GM19043 (cell line): ENCODE measurements at regions not wholly inside any gene's neighbourhood (a gene's known extent, or its start where the extent isn't known, plus 50 kb on each side); places are given as distances from the start of the nearest gene placed in this dataset.
"Not testable (repeated sequence)": the region's sequence is repeated elsewhere in the genome, so short reads cannot be mapped to it uniquely, and the experiment has no call there.

ENCODE experiments used
- ATAC-seq: cut with Tn5 transposase; IDR thresholded peaks from one replicate; pipeline ENCODE4 v1.9.1; 2021; ENCODE audit warnings: low read depth; ENCODE audit not compliant: unreplicated experiment

DNA sequence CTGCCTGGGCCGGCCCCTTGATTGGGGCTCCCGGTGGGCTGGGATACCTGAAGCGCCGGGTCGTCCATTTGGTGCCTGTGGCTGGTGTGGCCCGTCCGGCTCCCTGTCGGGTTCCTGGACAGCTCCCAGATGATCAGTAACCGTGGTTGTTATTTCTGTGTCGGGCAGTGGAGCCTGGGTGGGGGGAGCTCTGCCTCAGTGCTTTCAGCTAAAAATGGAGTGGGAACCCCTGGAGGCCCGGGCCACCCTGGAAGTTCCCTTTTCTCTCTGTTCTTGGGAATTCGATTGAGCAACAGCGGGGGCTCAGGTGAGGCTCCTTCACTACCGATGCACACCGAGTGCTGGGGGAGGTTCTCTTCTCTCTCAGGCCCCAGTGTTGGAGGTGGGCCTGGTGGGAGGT is 197.4 kb downstream of the TMEM121 start:
- ATAC-seq, result not testable (repeated sequence)

DNA sequence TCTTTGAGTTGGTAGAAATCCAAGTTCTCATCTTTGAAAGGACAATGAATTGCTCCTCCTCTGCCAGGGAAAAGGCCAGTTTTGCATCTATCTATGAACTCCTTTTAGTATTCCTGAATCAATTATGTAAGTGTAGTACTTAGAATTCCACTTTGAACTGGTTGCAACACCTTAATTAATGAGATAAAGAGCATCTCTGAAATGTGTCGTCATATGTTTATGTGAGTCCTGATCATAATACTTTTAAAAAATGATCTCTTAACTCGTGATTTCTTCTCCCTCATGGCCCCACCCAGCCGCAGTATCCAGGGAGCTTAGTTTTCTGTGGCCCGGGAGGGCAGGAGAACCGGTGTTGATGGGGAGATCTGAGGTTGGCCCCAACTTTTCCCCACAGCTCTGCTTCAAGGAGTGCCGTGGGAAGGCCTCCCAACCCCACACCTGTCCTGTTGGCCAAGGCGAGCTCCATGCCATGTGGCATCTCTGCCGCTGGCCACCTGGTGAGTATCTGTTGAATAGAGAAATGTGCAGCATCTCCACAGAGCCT is 203.5 kb downstream of the TMEM121 start:
- ATAC-seq, result not testable (repeated sequence)

- not testable (repeated sequence) for ATAC-seq
Measured at GRCh38 chr14:105730731-105731130, 204.3 kb downstream of the TMEM121 start.

DNA sequence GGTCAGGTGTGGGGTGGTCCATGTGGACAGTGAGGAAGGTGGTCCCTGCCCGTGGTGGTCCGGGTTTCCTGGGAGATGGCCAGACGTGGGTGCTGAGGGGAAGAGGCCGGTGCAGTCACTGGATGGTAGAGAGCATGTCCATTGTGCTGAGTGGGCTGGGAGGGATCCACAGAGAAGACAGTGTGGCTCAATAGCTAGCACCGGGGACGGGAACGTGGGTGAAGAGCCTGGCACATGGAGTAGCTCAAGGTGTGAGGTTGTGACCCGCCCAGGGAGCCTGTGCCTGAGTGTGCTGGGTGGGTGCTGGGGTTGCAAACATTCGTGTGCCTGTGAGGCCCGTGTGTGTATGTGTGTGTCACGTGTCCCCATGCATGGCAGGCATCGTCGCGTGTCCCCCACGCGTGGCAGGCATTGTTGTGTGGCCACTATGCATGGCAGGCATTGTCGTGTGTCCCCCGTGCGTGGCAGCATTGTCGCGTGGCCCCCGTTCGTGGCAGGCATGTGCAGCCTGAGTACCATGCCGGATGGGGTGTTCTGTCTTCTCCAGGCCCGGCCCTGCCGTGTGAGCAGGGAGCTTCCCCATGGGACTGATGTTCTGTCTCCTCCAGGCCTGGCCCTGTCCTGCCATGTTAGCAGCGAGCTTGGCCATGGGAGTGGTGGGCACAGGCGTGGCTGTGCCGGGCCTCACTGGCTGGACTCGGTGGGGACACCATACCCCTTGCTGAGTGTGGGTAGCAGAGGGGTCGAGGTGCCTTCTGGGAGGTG is 205.0 kb downstream of the TMEM121 start:
- ATAC-seq, result not testable (repeated sequence)

GRCh38 chr14:105733081-105734065 is 207.0 kb downstream of the TMEM121 start:
- no peak for ATAC-seq

DNA sequence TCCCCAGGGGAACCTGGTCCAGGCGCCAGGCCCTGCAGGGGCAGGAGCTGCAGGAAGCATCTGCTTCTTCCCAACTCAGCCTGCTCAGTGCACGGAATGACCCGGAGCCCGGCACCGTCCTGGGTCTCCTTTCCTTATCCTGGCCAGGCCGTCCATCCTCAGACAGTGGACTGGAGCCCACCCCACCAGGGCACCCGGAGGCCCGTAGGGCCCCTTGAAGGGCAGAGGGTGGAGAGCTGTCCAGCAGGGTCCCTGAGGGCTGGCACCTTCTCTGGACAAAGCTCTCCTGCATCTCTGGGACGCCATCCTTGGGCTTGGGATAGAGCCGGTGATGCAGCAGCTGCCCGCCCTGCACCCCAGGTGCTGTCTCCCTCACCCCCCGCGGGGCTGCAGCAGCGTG is 207.9 kb downstream of the TMEM121 start:
- not testable (repeated sequence) for ATAC-seq

GRCh38 chr14:105736331-105736730 is 209.9 kb downstream of the TMEM121 start:
- not testable (repeated sequence) for ATAC-seq

GRCh38 chr14:105737504-105738246 is 211.3 kb downstream of the TMEM121 start:
- ATAC-seq, result no peak

DNA sequence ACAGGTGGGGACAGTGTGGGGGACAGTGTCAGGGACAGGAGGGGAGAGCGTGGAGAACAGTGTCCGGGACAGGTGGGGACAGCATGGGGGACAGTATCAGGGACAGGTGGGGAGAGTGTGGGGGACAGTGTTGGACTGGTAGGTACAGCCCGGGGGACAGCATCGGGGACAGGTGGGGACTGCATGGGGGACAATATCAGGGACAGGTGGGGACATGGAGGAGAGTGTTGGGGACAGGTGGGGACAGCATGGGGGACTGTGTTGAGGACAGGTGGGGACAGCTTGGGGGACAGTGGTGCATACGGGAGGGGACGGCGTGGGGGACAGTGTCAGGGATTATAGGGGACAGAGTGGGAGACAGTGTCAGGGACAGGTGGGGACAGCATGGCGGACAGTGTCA is 212.3 kb downstream of the TMEM121 start:
- no peak for ATAC-seq

DNA sequence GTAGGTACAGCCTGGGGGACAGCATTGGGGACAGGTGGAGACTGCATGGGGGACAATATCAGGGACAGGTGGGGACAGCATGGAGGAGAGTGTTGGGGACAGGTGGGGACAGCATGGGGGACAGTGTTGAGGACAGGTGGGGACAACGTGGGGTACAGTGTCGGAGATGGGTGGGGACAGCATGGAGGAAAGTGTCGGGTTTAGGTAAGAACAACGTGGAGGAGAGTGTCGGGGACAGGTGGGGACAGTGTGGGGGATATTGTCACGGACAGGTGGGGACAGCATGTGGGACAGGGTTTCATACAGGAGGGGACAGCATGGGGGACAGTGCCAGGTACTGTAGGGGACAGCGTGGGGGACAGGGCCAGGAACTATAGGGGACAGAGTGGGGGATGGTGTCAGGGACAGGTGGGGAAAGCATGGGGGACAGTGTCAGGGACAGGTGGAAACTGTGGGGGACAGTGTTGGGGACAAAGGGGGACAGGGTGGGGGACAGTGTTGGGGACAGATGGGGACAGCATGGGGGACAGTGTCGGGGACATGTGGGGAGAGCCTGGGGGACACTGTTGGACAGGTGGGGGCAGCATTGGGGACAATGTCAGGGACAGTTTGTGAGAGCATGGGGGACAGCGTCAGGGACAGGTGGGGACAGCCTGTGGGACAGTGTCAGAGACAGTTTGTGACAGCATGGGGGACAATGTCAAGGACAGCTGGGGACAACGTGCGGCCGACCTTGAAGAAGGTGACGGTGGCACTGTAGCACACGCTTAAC is 213.1 kb downstream of the TMEM121 start:
- no peak for ATAC-seq

GRCh38 chr14:105740272-105740671 is 213.9 kb downstream of the TMEM121 start:
- not testable (repeated sequence) for ATAC-seq

GRCh38 chr14:105740961-105741360 is 214.6 kb downstream of the TMEM121 start:
- ATAC-seq, result not testable (repeated sequence)

DNA sequence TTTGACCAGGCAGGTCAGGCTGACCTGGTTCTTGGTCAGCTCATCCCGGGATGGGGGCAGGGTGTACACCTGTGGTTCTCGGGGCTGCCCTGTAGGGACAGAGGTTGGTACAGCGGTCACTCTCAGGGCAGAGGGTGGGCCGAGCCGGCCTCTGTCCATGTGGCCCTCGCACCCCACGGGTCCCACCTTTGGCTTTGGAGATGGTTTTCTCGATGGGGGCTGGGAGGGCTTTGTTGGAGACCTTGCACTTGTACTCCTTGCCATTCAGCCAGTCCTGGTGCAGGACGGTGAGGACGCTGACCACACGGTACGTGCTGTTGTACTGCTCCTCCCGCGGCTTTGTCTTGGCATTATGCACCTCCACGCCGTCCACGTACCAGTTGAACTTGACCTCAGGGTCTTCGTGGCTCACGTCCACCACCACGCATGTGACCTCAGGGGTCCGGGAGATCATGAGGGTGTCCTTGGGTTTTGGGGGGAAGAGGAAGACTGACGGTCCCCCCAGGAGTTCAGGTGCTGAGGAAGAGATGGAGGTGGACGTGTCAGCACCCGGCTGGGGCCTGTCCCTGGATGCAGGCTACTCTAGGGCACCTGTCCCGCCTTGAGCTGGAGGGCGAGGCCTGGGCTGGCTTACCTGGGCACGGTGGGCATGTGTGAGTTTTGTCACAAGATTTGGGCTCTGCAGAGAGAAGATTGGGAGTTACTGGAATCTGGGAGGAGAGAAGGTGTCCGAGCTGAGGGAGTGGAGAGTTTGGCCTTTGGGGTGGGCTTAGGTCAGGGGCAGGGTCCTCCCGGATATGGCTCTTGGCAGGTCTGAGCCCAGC is 215.5 kb downstream of the TMEM121 start:
- ATAC-seq, result not testable (repeated sequence)

GRCh38 chr14:105742531-105742848 is 216.1 kb downstream of the TMEM121 start:
- ATAC-seq, result no peak

- not testable (repeated sequence) for ATAC-seq
Measured at GRCh38 chr14:105742904-105743701, 216.7 kb downstream of the TMEM121 start.

GRCh38 chr14:105744213-105744787 is 217.9 kb downstream of the TMEM121 start:
- not testable (repeated sequence) for ATAC-seq

GRCh38 chr14:105745433-105746123 is 219.2 kb downstream of the TMEM121 start:
- ATAC-seq, result no peak
